AG09309 (cell line): ENCODE measurements at regions not wholly inside any gene's neighbourhood (a gene's known extent, or its start where the extent isn't known, plus 50 kb on each side); places are given as distances from the start of the nearest gene placed in this dataset.

Source experiments
- DNase-seq: peaks from one replicate; pipeline ENCODE4 v3.0.0-alpha.2; 2010; ENCODE audit warnings: low read depth
- H3K4me3 ChIP-seq: 2 replicates; pipeline ENCODE4 v1.5.1; 2011; ENCODE audit warnings: mild to moderate bottlenecking, low read depth, low read length, moderate library complexity; ENCODE audit not compliant: control insufficient read depth
- TF ChIP-seq, protein P1 (sequence below): IDR thresholded peaks from 2 replicates; pipeline ENCODE4 v1.5.1; 2011; ENCODE audit warnings: mild to moderate bottlenecking, low read depth, low read length, inconsistent platforms; ENCODE audit not compliant: insufficient read depth, control insufficient read depth; ENCODE audit errors: missing control alignments

DNA sequence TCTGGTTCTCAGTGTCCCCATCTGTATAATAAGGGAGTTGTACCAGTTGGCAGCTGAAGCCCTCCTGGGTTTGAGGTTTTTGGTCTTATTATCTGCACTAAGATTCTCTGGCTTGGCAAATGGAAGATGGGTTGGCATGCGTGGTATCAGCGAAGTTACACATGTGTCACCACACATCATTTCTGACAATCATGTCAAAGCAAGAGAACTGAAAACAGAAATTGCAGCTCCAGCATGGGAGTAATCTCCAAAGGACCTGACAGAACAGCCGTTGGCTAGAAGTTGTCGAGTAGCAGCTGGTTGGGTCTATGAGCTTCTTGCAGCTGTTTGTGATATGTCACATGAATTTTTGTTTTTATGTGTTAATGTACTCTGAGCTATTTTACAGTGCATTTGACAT lies 317.4 kb downstream of the SLC4A3 start:
- H3K4me3 ChIP-seq = no peak overlapping the region
- DNase-seq = no peak
- TF ChIP-seq, protein P1, sequence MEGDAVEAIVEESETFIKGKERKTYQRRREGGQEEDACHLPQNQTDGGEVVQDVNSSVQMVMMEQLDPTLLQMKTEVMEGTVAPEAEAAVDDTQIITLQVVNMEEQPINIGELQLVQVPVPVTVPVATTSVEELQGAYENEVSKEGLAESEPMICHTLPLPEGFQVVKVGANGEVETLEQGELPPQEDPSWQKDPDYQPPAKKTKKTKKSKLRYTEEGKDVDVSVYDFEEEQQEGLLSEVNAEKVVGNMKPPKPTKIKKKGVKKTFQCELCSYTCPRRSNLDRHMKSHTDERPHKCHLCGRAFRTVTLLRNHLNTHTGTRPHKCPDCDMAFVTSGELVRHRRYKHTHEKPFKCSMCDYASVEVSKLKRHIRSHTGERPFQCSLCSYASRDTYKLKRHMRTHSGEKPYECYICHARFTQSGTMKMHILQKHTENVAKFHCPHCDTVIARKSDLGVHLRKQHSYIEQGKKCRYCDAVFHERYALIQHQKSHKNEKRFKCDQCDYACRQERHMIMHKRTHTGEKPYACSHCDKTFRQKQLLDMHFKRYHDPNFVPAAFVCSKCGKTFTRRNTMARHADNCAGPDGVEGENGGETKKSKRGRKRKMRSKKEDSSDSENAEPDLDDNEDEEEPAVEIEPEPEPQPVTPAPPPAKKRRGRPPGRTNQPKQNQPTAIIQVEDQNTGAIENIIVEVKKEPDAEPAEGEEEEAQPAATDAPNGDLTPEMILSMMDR = no peak

DNA sequence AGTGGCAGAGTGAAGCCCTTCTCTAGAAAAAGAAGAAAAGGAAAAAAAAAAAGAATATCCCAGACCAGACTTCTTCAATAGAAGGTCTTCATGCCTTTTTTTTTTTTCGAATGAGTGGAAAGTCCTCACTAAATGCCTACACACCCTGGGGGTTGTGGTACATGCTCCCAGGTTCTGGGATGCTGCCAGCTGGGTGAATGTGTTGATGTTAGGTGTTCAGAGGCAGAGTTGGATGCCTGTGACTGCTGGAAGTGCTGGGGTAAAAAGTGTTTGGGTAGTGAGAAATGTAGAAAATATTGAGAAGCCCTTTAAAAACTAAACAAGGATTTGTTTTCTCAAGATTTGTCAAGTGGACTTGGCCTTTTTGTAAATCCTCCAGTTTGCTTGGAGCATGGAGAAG lies 318.6 kb downstream of the SLC4A3 start:
- DNase-seq = no peak
- TF ChIP-seq, protein P1 = no peak
- no peak overlapping the region for H3K4me3 ChIP-seq

DNA sequence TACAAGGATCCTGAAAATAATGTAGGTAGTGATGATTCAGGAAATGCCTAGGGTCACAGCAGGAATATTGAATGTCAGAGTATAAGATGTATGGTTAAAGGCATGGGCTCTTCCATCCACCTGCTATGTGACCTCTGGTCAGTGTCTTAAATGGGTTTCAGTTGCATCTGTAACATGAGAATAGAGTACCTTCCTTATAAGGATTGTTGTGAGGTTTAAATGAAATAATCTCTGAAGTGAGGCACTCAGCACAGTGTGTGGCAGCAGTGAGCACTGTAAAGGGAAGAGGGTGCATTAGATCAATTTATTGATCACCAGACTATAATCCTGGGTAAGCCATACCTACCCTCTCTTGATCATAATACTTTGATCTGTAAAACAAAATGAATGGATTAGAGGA lies 319.1 kb downstream of the SLC4A3 start:
- H3K4me3 ChIP-seq = no peak overlapping the region
- TF ChIP-seq, protein P1 = no peak
- no peak for DNase-seq

GRCh38 chr2:219947575-219947974 lies 320.1 kb downstream of the SLC4A3 start:
- TF ChIP-seq, protein P1 = no peak
- no peak overlapping the region for H3K4me3 ChIP-seq
- DNase-seq = no peak

DNA sequence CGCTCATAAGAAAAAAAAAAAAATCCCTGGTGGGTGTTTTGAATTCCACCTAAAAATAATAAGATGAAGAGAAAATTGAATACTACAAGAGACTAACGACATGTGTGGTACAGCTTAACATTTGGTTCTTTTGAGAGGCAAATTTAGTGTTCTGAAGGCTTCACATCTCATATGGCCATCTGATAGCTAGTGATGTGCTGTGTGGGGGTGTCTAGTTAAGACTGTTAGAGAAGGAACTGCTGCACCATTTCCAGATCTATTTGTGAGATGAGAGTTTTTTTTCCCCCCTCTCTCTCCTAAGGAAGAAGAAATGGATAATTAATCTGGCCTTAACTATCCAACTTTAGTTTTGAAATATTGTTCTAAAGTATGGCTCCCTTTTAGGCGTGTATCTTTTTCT lies 321.6 kb downstream of the SLC4A3 start:
- no peak overlapping the region for H3K4me3 ChIP-seq
- no peak for DNase-seq
- TF ChIP-seq, protein P1 = no peak

DNA sequence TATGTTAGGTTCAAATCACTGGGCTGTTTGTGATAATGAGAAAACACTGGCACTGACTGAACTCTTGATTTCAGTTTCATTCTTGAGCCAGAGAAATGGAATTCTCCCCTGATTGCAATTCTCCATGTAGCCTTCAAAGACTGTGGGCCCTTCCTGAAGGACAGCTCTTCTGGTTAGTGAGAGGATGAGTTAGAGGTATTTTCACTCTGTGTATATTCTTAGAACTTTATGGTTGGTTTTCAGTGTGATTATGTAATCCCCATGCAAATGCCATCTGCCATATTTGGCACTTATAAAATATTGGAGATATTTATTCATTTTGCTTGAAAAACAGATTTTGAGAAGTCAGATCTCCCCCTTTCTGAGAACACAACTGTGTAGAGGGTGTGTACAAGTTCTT lies 323.7 kb downstream of the SLC4A3 start:
- no peak for DNase-seq
- H3K4me3 ChIP-seq = no peak overlapping the region
- TF ChIP-seq, protein P1 = no peak

GRCh38 chr2:219954331-219954730 lies 326.9 kb downstream of the SLC4A3 start:
- H3K4me3 ChIP-seq = no peak overlapping the region
- TF ChIP-seq, protein P1 = no peak
- DNase-seq = no peak
